Stomach (tissue), 4 donors: ENCODE measurements at regions not wholly inside any gene's neighbourhood (a gene's known extent, or its start where the extent isn't known, plus 50 kb on each side); places are given as distances from the start of the nearest gene placed in this dataset.

Source experiments
- CTCF ChIP-seq, 7 experiments: fragments of 450-650 bp in 4 of 7; fragments of 200-600 bp in 3 of 7; sonication (generic) in 3 of 7; IDR thresholded peaks; one replicate each; pipeline ENCODE4 v1.5.1; 2016 to 2019; ENCODE audit warnings: antibody characterized with exemption in 7 of 7, control low read depth in 2 of 7, mild to moderate bottlenecking in 1 of 7
- EP300 ChIP-seq: sonication (generic); formaldehyde crosslinking; IDR thresholded peaks from one replicate; pipeline ENCODE4 v1.6.1; 2017; ENCODE audit warnings: antibody characterized with exemption
- POLR2A ChIP-seq, 4 donors: fragments of 450-650 bp; IDR thresholded peaks; one replicate each; pipeline ENCODE4 v1.6.1; 2016; ENCODE audit warnings: antibody characterized with exemption in 4 of 4, control low read depth in 2 of 4, mild to moderate bottlenecking in 1 of 4, moderate library complexity in 1 of 4
- POLR2AphosphoS5 ChIP-seq, 3 donors: sonication (generic); formaldehyde crosslinking; IDR thresholded peaks; one replicate each; pipeline ENCODE4 v1.6.1; 2016; ENCODE audit warnings: antibody characterized with exemption in 3 of 3

GRCh38 chr21:21622460-21623234 is 624.4 kb downstream of the NCAM2 start:
- TF ChIP-seq POLR2A (IDR thresholded peaks at IDR 0.05): no peak
- no peak for TF ChIP-seq CTCF (IDR thresholded peaks at IDR 0.05)
- TF ChIP-seq EP300: no peak
- no peak for TF ChIP-seq POLR2AphosphoS5 (IDR thresholded peaks at IDR 0.05)
